NCI-H187 (cell line): ENCODE measurements at regions not wholly inside any gene's neighbourhood (a gene's known extent, or its start where the extent isn't known, plus 50 kb on each side); places are given as distances from the start of the nearest gene placed in this dataset.

ENCODE experiments used
- DNase-seq, 2 experiments: peaks; one replicate each; lab custom pipeline; 2025; lab: John Stamatoyannopoulos, UW

GRCh38 chr4:53684136-53685130 lies 93.1 kb upstream of the LNX1 start:
- no peak for DNase-seq

- DNase-seq: no peak
Measured at GRCh38 chr4:53682908-53683307, 91.6 kb upstream of the LNX1 start.

- no peak for DNase-seq
Measured at GRCh38 chr4:53682196-53682595, 90.9 kb upstream of the LNX1 start.

GRCh38 chr4:53680598-53680997 lies 89.3 kb upstream of the LNX1 start:
- DNase-seq: no peak

GRCh38 chr4:53680168-53680567 lies 88.9 kb upstream of the LNX1 start:
- no peak for DNase-seq

GRCh38 chr4:53676402-53676871 lies 85.2 kb upstream of the LNX1 start:
- no peak for DNase-seq

GRCh38 chr4:53674903-53675302 lies 83.6 kb upstream of the LNX1 start:
- no peak for DNase-seq

- DNase-seq: no peak
Measured at GRCh38 chr4:53672873-53673272, 81.6 kb upstream of the LNX1 start.

- peak in 1 of 2 experiments; percentile 7 for DNase-seq
Measured at GRCh38 chr4:53671757-53672156, 80.5 kb upstream of the LNX1 start.

GRCh38 chr4:53659737-53660136 lies 68.5 kb upstream of the LNX1 start:
- no peak for DNase-seq

GRCh38 chr4:53659112-53659511 lies 67.8 kb upstream of the LNX1 start:
- no peak for DNase-seq

GRCh38 chr4:53658029-53658428 lies 66.7 kb upstream of the LNX1 start:
- DNase-seq: no peak

- DNase-seq: no peak
Measured at GRCh38 chr4:53656421-53656981, 65.2 kb upstream of the LNX1 start.

GRCh38 chr4:53654300-53654758 lies 63.0 kb upstream of the LNX1 start:
- no peak for DNase-seq

- no peak for DNase-seq
Measured at GRCh38 chr4:53653484-53654053, 62.3 kb upstream of the LNX1 start.

- no peak for DNase-seq
Measured at GRCh38 chr4:53651156-53651735, 60.0 kb upstream of the LNX1 start.

- no peak for DNase-seq
Measured at GRCh38 chr4:53649357-53649756, 58.1 kb upstream of the LNX1 start.

- DNase-seq: no peak
Measured at GRCh38 chr4:53647547-53647946, 56.3 kb upstream of the LNX1 start.

GRCh38 chr4:53646795-53647194 lies 55.5 kb upstream of the LNX1 start:
- no peak for DNase-seq

GRCh38 chr4:53645108-53645507 lies 53.8 kb upstream of the LNX1 start:
- DNase-seq: no peak

GRCh38 chr4:53644607-53645006 lies 53.3 kb upstream of the LNX1 start:
- no peak for DNase-seq
